ENCODE measurements at regions not wholly inside any gene's neighbourhood (a gene's known extent, or its start where the extent isn't known, plus 50 kb on each side); places are given as distances from the start of the nearest gene placed in this dataset.
"Not testable (repeated sequence)": the region's sequence is repeated elsewhere in the genome, so short reads cannot be mapped to it uniquely, and the experiment has no call there.

DNA sequence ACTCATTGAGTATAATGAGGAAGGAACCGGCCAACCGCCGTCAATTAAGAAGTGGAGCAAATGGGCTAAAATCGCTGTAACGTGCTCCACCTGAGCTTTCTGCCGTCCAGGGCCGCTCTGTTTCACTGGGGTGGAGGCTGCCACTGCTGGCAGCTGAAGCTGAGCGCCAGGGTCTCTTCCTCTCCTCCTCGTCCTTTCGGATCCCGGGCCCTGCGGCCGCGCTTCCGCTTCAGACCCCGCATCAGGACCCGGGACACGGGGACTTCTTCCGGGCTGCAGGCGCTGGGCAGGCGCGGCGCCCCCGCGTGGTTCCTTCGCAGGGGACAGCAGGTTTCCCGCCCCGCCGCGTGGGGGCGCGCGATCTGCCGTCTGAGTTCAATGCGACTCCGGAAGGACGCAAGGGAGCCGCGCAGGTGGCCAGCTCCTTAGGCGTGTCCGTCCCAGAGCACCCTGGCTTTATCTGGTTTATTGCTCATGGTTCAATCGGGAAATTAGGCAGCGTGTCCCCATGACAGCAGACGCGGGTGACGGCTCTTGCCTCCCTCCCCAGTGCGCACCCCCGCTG is 519.8 kb downstream of the TRIML1 start:
- no peak for DNase-seq (ENCODE audit: low spot score in 2 of 2)
- no peaks in the 10 kb centered on the region for H3K4me1 Mint-ChIP-seq
- peaks cover 11% of the 10 kb centered on the region for H3K9me3 Mint-ChIP-seq
- no peaks in the 10 kb centered on the region for H3K36me3 Mint-ChIP-seq
- H3K27ac Mint-ChIP-seq, result no peak overlapping the region
- H3K4me3 Mint-ChIP-seq, result no peak overlapping the region
- no peak for ATAC-seq

DNA sequence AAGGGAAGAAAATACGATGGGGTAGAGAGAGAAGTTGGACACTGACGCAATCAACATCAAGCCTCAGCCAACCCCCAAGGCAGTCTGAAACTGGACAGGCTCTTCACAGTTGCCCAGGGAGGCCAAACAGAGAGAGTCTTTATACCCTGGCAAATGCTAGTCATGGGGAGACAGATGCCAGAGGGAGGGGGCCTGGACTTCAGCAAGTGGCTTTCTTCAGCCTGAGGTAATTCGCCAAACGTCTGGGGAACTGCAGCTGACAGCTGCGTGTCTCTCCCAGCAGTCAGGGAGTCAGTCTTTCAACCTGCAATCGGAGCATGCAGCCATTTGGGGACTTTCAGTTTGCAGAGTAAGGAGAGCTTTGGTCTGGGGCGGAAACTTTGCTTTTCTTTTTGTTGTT is 521.6 kb downstream of the TRIML1 start:
- no peak for DNase-seq (ENCODE audit: low spot score in 2 of 2)
- no peaks in the 10 kb centered on the region for H3K36me3 Mint-ChIP-seq
- ATAC-seq, result no peak
- H3K27ac Mint-ChIP-seq, result no peak overlapping the region
- H3K4me3 Mint-ChIP-seq, result no peak overlapping the region
- no peaks in the 10 kb centered on the region for H3K4me1 Mint-ChIP-seq
- H3K9me3 Mint-ChIP-seq, result peaks cover 13% of the 10 kb centered on the region

DNA sequence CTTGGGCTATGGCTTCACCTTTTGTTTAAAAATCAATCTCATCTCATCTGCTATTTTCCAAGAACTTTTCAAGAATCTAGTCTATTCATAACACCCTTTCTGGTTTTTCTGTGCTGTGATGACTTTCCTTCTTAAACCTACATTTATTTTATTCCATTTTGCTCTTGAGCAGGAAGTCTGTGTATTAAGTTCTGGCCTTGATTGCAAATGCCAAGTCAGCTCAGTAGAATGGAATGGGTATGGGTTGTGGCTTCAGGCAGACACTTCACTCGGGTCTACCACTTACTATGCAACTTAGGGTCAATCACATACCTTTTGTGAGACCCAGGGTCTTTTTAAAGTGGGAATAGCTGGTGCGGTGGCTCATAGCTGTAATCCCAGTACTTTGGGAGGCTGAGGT is 522.3 kb downstream of the TRIML1 start:
- DNase-seq (ENCODE audit: low spot score in 2 of 2) (no peak), ATAC-seq (no peak)
- no peaks in the 10 kb centered on the region for H3K4me1 Mint-ChIP-seq
- H3K9me3 Mint-ChIP-seq, result peaks cover 17% of the 10 kb centered on the region
- H3K27ac Mint-ChIP-seq, result no peak overlapping the region
- no peak overlapping the region for H3K4me3 Mint-ChIP-seq
- no peaks in the 10 kb centered on the region for H3K36me3 Mint-ChIP-seq

DNA sequence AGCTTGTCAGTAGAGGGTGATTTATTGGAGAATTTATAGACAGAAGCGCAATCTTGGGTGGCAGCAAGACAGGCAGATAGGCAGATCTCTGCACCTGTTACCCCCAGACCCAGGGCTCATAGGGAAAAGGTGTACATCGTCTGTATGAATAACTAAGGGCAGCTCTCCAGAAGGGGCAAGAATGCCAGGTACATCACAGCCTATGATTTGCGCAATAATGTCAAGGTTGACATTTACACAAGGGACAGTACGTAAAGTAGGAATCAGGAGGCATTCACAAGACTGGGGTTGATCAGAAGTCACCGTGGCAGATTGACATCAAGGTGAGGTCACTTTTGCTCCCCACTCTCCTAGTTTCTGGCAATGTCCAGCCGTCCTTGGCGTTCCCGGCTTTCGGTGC is 524.1 kb downstream of the TRIML1 start:
- no peak for ATAC-seq
- Mint-ChIP-seq H3K9me3 (peaks cover 13% of the 10 kb centered on the region), H3K4me1 (no peaks in the 10 kb centered on the region), H3K27ac (no peak overlapping the region), H3K4me3 (no peak overlapping the region), H3K36me3 (no peaks in the 10 kb centered on the region)
- DNase-seq (ENCODE audit: low spot score in 2 of 2), result no peak

DNA sequence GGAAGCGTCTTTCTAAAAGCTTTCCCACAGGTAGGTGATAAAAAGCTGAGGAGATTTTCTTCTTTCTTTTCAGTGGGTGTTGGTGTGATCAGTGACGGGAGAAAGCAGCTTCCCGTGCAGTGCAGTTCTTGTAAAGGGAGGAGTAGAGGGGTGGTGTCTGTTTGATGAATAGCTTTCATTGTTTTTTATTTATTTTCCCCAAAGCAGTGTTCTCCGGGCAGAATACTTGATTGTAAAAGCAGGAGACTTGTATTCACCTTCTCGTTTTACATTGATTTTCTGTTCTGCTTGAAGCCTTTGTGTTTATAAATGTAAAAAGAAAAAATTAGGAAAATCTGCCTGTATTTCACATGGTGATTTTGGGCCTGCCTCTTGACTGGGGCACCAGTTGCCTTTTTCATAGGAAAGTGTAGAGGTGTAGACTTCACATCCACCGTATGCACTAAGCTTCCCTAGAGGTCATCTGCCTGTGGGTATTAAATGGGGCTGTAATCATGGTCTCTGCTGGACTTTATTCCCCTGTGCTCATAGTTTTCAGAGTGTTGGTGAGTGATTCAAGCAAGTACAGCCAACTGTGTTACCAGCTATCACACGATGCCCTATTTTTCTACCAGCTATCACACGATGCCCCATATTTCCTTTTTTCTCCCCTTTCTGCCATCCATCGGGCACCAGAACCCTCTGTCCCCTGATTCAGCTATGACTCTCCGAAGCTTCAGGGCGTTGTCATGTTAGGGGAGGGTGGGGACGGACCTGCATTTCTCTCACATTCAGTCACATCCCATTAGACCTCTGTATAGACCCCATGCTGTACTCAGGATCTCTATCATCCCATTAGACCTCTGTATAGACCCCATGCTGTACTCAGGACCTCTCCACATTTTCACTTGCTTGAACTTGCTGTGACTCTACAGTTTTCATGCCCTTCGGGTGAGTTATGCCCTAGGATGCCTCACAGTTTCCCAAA is 526.5 kb downstream of the TRIML1 start:
- Mint-ChIP-seq H3K27ac (no peak overlapping the region), H3K4me3 (no peak overlapping the region), H3K4me1 (no peaks in the 10 kb centered on the region), H3K9me3 (peaks cover 16% of the 10 kb centered on the region), H3K36me3 (no peaks in the 10 kb centered on the region)
- DNase-seq (ENCODE audit: low spot score in 2 of 2) (no peak), ATAC-seq (no peak)

DNA sequence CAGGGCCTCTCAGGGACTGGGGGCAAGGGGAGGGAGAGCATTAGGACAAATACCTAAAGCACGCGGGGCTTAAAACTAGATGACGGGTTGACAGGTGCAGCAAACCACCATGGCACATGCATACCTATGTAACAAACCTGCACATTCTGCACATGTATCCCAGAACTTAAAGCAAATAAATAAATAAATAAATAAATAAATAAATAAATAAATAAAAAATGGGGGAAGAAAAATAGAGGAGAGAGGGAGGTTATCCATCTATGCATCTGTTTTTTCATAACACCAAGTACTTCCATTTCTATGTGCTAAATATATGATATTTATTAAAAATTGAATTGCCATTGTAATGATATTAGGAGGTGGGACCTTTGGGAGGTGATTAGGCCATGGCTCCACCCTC is 539.5 kb downstream of the TRIML1 start:
- DNase-seq (ENCODE audit: low spot score in 2 of 2); H3K4me1 Mint-ChIP-seq; ATAC-seq; H3K27ac Mint-ChIP-seq; H3K36me3 Mint-ChIP-seq; H3K4me3 Mint-ChIP-seq: not testable (repeated sequence)
- peaks cover 21% of the 10 kb centered on the region for H3K9me3 Mint-ChIP-seq

DNA sequence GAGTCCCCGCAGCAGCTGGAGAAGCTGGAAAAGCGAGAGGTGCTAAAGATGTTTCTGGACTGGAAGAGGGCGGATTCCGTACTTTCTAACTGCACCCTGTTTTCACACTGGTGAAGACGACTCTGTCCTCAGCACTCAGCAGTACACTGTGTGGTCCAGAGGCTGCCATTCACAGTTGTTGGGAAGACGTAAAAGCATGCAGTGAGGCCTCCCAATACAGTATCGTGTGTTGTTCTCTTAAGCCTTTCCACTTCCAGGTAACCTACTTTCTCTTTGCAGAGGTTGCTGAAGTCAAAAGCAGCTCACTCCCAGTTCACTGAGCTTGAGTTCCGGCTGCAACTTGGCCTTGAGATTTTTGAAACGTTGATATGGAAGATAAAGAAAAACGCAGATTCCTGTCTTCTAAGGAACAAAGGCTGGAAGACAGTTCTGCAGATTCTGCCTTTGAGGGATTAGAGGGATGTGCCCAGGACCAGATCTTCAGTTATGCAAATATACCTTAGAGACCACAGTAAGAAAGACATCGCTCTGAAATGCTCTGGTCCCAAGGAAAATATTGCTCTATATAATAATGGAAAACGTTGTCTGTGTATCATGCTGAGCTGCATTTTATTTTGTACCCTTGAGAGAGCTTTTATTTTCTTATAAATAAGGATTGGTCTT is 540.9 kb downstream of the TRIML1 start:
- no peaks in the 10 kb centered on the region for H3K4me1 Mint-ChIP-seq
- peaks cover 20% of the 10 kb centered on the region for H3K9me3 Mint-ChIP-seq
- no peak overlapping the region for H3K27ac Mint-ChIP-seq
- no peak for DNase-seq (ENCODE audit: low spot score in 2 of 2)
- no peak for ATAC-seq
- no peaks in the 10 kb centered on the region for H3K36me3 Mint-ChIP-seq
- no peak overlapping the region for H3K4me3 Mint-ChIP-seq

DNA sequence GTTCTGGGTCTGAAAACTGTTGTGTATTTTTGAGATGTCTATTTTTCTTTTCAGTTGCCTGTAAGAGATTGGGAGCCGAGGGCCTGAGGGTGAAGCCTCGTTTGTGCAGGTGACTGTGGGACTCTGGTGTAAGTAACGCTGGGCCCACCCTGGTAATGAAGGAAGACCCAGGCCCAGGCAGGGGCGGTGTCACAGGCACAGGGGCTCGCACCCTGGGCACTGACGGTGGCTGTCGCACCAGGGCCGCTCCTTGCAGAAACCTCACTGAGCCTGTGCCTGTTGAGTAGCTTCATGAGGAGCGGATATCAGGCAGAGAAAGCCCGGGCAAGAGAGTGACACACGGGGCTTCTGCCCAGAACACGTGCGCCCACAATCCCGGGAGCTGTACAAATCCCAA is 541.4 kb downstream of the TRIML1 start:
- no peaks in the 10 kb centered on the region for H3K4me1 Mint-ChIP-seq
- DNase-seq (ENCODE audit: low spot score in 2 of 2) (no peak), ATAC-seq (no peak)
- H3K27ac Mint-ChIP-seq, result no peak overlapping the region
- H3K36me3 Mint-ChIP-seq, result no peaks in the 10 kb centered on the region
- H3K4me3 Mint-ChIP-seq, result no peak overlapping the region
- peaks cover 18% of the 10 kb centered on the region for H3K9me3 Mint-ChIP-seq

DNA sequence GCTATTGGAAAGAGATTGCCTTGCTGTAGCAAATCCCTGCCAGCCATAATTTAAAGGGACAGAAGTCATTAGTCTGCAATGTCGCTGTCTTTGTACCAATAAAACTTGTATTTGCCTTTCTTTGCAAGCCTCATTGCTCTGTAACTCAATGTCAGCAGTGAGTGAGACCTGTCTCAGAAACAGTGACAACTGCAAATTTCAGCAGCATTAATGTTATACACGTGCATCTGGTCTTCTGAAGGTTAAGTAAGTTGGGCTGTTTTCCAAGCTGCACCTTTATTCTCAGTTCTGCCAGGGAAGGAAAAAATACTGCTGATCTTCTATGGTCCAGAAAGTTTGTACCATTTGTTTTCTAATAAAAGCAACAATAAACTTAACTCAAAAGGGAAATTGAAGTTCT is 543.1 kb downstream of the TRIML1 start:
- peaks cover 22% of the 10 kb centered on the region for H3K9me3 Mint-ChIP-seq
- no peaks in the 10 kb centered on the region for H3K4me1 Mint-ChIP-seq
- no peak overlapping the region for H3K27ac Mint-ChIP-seq
- no peaks in the 10 kb centered on the region for H3K36me3 Mint-ChIP-seq
- DNase-seq (ENCODE audit: low spot score in 2 of 2) (no peak), ATAC-seq (no peak)
- H3K4me3 Mint-ChIP-seq, result no peak overlapping the region

DNA sequence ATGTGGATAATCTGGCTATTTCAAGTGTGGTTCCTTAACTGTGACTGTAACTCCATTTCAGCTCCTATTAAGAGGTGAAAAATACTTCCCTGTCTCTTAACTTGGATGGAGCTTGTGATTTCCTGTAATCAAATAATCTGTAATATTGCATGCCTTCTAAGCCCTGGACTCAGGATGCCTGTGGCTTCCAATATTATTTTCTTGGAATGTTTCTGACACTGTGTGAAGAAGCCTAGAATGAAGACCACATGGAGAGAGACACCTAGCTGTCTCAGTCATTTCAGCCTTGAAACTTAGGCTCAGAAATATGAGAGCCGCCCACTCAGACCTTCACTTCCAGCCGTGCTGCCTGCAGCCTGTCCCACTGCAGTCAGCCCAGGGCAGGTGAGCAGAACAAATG is 544.3 kb downstream of the TRIML1 start:
- ATAC-seq, result no peak
- no peaks in the 10 kb centered on the region for H3K4me1 Mint-ChIP-seq

DNA sequence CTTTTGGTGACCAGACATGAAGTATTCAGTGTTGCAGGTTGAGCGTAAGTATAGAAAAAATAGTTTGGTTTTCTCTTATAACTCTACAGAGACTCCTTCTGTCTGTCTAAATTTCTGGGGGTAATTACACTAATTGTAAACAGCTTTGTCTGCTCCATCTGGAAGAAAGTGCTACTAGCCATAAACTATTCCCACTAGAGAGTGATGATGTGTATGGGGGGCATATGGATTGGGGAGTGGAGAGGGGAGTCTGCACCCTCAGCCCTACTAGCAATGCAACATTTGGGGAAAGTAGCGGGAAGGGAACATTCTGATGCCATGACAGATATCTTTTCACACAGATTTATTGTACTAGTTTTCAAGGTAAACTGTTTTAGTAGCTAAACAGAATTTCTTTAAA is 549.7 kb downstream of the TRIML1 start:
- no peak for DNase-seq (ENCODE audit: low spot score in 2 of 2)
- H3K9me3 Mint-ChIP-seq, result peaks cover 8% of the 10 kb centered on the region
- ATAC-seq, result no peak
- no peaks in the 10 kb centered on the region for H3K4me1 Mint-ChIP-seq
- no peaks in the 10 kb centered on the region for H3K36me3 Mint-ChIP-seq
- H3K4me3 Mint-ChIP-seq, result no peak overlapping the region
- no peak overlapping the region for H3K27ac Mint-ChIP-seq

More for the DNA sequence above, 544.3 kb downstream of the TRIML1 start:
- H3K4me3 Mint-ChIP-seq, result no peak overlapping the region
- peaks cover 20% of the 10 kb centered on the region for H3K9me3 Mint-ChIP-seq
- H3K36me3 Mint-ChIP-seq, result no peaks in the 10 kb centered on the region
- no peak for DNase-seq (ENCODE audit: low spot score in 2 of 2)
- H3K27ac Mint-ChIP-seq, result no peak overlapping the region

DNA sequence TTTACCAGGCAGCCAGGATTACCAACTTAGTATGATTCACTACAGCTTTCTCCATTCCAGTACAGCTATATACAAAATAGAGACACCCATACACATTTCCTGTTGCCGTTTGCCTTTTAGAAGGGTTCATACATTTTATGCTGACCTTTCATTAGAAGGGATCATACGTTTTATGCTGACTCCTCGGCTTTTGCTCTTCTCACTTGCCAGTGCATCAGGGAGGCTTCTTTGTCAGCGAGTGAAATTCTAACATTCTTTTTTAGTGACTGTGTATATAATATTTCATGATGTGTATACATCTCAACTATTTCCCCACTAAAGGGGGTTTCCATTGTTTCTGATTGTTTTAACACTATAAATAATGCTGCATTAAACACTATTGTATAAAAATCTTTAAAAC is 552.6 kb downstream of the TRIML1 start:
- Mint-ChIP-seq H3K4me1 (no peaks in the 10 kb centered on the region), H3K9me3 (peaks cover 6% of the 10 kb centered on the region), H3K4me3 (no peak overlapping the region), H3K36me3 (no peaks in the 10 kb centered on the region), H3K27ac (no peak overlapping the region)
- ATAC-seq (no peak), DNase-seq (ENCODE audit: low spot score in 2 of 2) (no peak)

DNA sequence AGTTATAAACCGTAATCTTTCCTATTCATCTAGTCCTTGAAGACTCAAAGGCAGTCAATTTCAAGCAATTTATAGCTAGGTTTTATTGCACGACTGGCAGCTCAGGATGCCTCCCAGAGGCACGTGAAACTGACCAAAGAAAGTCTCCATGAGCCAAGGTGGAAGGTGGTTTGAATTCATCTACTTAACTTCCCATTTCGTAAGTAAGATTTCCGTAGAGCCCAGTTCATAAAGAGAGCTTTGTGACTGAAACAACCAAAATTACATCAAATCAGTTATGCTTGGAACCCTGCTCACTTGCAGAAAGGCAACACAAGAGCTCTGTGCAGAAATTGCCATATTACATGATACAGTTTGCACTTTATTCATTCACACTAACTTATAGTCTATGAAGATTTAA is 556.0 kb downstream of the TRIML1 start:
- H3K4me3 Mint-ChIP-seq, result no peak overlapping the region
- DNase-seq (ENCODE audit: low spot score in 2 of 2), result no peak
- no peak overlapping the region for H3K27ac Mint-ChIP-seq
- no peaks in the 10 kb centered on the region for H3K4me1 Mint-ChIP-seq
- H3K36me3 Mint-ChIP-seq, result no peaks in the 10 kb centered on the region
- H3K9me3 Mint-ChIP-seq, result no peaks in the 10 kb centered on the region
- no peak for ATAC-seq

DNA sequence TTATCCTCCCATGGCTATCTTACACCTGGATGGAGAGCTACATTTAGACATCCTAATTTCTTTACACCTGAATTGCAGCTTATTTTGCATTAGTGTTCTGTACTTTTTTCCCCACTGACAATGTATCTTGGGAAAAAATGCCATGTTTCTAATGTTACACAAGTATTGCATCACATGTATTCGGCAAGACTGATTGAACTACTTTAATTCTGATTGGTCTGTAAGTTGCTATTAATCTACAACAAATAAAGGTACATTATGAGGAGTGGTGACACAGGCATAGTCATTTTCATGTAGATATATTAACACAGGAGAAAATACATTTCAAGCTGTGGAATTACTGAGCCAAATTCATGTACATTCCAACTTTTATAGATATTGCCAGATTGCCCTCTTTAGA is 558.0 kb downstream of the TRIML1 start:
- ATAC-seq, result no peak
- no peak overlapping the region for H3K27ac Mint-ChIP-seq
- no peaks in the 10 kb centered on the region for H3K36me3 Mint-ChIP-seq
- DNase-seq (ENCODE audit: low spot score in 2 of 2), result no peak
- H3K9me3 Mint-ChIP-seq, result no peaks in the 10 kb centered on the region
- no peaks in the 10 kb centered on the region for H3K4me1 Mint-ChIP-seq
- H3K4me3 Mint-ChIP-seq, result no peak overlapping the region

DNA sequence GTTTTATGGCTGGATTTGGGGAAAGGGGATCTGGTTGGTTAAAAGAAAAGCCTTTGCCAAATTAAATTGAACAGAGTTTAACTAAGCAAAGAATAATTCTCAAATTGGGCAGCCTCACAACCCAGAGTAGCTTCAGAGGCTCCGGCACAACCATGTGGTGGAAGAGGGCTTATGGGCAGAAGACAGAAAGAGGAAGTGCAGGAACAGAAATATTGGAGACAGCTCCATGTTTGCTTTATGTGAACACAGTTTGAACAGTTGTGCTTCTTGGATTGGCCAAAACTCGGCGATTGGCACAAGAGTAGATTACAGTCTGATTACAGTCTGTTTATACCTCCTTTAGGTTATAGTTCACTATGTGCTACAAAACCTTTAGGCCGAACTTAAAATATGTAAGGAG is 562.7 kb downstream of the TRIML1 start:
- Mint-ChIP-seq H3K9me3 (peaks cover 5% of the 10 kb centered on the region), H3K4me3 (no peak overlapping the region), H3K36me3 (no peaks in the 10 kb centered on the region), H3K27ac (no peak overlapping the region), H3K4me1 (no peaks in the 10 kb centered on the region)
- DNase-seq (ENCODE audit: low spot score in 2 of 2) (no peak), ATAC-seq (no peak)

DNA sequence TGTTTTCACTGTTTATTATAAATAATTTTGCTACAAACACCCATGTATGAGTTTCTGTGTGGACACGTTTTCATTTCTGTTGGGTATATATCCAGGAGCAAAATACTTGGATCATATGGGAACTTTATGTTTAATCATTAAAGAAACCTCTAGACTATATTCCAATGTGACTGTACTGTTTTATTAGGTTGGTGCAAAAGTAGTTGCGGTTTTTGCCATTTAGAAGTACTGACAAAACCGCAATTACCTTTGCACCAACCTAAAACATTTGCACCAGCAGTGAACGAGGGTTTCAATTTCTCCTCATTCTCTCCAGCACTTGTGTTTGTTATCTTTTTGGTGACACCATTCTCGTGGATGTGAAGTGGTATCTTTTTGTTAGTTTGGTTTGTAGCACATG is 565.0 kb downstream of the TRIML1 start:
- H3K27ac Mint-ChIP-seq, result no peak overlapping the region
- no peak overlapping the region for H3K4me3 Mint-ChIP-seq
- H3K4me1 Mint-ChIP-seq, result no peaks in the 10 kb centered on the region
- H3K36me3 Mint-ChIP-seq, result no peaks in the 10 kb centered on the region
- ATAC-seq (no peak), DNase-seq (ENCODE audit: low spot score in 2 of 2) (no peak)
- peaks cover 14% of the 10 kb centered on the region for H3K9me3 Mint-ChIP-seq

All from stimulated activated effector memory CD8-positive, alpha-beta T cell treated with anti-CD3 and anti-CD28 coated beads, Interleukin-12 subunit alpha, Interleukin-12 subunit beta, amount 100 ng/mL, for 72 hours (primary cell).